GM18499 (cell line): ENCODE measurements at regions not wholly inside any gene's neighbourhood (a gene's known extent, or its start where the extent isn't known, plus 50 kb on each side); places are given as distances from the start of the nearest gene placed in this dataset.
"Not testable (repeated sequence)": the region's sequence is repeated elsewhere in the genome, so short reads cannot be mapped to it uniquely, and the experiment has no call there.

Experiments
- ATAC-seq: cut with Tn5 transposase; IDR thresholded peaks from one replicate; pipeline ENCODE4 v1.9.1; 2021; ENCODE audit warnings: moderate number of reproducible peaks; ENCODE audit not compliant: insufficient read depth, unreplicated experiment

DNA sequence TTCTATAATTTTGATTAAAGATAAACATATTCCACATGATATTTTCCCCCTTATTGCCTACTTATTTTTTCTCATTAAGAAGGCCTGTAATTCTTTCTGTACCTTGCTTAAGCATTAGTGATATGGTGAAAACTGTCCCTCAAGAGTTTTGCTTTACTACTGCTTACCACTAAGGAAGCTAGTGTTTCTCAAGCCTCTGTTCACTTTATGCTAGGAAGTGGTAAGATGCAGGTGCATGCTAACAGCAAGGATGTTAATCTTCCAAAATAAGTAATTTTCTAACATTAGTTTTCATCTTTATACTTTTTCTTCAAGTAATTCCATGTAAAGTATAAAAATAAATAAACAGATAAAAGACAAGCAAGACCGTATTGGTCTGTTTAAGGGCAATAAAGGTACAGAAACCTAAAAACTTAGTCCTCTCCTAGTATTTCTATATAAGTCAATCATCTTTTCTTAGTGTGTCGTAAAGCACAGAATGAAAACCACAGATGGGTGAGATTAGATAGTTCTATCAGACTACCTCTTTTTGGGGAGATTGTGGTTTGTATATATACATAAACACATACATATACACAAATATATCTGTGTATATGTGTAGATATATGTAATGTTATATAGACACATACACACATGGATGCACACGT lies 731.0 kb upstream of the CNTN5 start:
- ATAC-seq, result no peak

DNA sequence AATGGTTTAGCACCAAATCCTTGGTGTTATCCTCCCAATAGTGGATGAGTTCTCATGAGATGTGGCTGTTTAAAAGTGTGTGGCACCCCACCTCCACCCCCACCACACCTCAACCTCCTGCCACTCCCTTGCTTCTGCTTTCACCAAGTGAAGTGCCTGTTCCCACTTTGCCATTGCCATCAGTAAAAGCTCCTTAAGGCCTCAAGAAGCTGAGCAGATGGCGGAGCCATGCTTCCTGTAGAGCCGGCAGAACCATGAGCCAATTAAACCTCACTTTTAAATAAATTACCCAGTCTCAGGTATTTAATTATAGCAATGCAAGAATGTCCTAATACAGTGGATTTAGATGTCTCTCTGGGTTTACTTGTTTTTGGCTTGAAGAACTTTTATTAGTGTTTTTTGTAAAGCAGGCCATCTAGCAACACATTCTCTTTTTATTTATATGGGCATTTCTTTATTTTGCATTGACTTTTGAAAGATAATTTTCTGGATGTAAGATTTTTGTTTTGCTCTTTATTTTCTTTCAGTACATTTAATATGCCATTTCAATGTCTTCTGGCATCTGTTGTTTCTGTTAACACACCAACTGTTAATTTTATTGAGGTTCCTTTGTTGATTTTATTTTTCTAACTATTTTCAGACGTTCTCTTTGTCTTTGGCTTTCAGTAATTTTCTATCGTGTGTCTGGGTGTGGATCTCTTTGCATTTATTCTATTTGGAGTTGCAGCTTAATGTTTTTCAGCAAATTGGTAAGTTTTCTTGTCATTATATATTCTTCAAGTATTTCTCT lies 724.5 kb upstream of the CNTN5 start:
- ATAC-seq, result no peak

DNA sequence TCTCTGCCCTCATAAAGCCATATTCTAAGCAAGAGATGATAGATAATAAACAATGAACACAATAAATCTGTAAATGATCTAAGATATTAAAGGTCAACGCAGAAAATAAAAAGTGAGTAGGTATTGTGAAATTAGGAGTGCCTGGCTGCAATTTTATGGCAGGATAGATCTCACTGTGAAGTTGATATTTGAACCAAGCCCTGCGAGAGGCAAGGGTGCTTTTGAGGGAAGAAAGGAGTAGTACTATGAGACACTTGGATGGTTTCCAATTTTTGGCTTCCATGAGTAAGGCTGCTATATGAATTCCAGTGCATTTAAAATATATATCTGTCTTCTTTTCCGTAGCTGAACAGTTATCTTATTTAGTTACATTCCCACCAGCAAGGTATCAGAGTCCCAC lies 720.0 kb upstream of the CNTN5 start:
- no peak for ATAC-seq

DNA sequence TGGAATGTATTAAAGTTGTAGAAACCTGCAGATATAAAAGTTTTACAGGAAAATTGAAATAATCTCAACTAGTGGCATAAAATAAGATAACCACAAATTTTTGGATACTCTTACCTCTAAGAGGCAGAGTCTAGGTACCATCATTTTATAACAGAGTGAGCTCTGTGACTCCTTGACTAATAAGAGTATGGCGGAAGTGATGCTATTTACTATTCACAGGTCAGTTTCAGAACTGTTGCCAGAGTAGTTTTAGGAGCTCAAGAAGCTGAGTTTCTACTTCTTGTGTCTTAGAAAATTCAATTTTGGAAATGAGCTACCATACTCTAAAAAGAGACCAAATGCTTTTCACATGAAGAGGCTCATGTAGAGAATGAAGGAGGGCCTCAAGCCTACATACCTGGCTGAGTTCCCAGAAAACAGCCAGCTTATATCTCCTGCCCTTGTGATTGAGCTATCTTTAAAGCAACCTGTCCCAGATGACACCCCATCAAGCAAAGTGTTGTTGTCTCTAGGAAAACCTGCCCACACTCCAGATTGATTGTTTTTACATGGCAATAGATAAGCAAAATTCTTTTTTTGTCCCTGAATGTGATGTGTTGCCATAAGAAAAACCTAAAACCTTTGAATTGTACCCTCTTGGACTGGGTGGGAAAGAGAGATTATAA lies 712.8 kb upstream of the CNTN5 start:
- no peak for ATAC-seq

DNA sequence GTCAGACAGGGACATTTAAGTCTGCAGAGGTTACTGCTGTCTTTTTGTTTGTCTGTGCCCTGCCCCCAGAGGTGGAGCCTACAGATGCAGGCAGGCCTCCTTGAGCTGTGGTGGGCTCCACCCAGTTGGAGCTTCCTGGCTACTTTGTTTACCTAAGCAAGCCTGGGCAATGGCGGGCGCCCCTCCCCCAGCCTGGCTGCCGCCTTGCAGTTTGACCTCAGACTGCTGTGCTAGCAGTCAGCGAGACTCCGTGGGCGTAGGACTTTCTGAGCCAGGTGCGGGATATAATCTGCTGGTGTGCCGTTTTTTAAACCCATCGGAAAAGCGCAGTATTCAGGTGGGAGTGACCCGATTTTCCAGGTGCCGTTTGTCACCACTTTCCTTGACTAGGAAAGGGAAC lies 690.4 kb upstream of the CNTN5 start:
- not testable (repeated sequence) for ATAC-seq

DNA sequence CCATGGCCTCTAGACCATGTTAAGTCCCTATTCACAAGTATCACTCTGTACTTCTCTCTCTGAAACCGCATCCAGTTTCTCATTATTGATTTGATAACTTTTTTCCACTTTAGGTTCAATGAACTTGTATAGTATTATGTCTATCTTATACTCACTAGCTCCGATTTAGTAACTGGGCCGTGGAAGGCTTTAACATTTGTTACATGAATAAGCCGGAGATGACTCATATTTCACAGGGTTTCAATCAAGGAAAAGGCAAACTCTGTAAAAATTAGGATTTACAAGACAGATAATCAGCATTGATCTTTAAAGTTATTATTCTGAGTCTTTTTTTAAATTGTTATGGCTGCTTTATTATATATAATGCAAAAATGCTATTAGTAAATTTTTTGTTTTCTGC lies 662.2 kb upstream of the CNTN5 start:
- ATAC-seq, result no peak

DNA sequence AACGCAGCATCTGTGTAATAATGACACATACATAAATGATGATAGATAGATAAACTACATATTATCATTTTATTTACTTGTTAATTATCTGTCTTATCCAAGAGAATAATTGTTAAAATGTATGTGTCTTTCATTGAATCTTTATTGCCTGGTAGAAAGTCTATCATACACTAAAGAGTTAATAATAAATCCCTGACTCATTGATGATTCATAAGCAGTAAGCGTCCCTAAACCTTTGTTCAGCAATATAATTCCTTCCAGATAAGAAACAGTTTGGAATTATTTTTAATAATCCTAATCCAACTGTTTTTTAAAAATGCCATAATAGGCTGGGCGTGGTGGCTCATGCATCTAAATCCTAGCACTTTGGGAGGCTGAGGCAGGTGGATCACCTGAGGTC lies 655.6 kb upstream of the CNTN5 start:
- ATAC-seq, result no peak

DNA sequence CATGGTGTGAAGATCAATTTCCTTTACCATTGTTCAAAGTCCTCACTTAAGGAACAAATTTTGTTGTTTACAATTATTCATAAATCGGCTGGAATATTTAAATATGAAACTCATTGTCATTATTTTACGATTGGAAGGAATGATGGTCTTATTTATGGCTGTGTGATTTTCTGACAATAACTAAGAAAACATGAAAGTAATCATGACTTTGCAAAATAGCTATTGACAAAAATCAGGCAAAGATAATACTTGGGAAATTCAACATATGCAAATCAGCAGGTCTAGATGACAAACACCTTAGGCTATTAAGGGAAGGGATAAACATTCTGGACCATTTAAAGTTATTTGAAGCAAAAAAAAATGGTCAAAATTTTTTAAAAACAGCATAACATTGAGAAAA lies 654.8 kb upstream of the CNTN5 start:
- ATAC-seq, result no peak

DNA sequence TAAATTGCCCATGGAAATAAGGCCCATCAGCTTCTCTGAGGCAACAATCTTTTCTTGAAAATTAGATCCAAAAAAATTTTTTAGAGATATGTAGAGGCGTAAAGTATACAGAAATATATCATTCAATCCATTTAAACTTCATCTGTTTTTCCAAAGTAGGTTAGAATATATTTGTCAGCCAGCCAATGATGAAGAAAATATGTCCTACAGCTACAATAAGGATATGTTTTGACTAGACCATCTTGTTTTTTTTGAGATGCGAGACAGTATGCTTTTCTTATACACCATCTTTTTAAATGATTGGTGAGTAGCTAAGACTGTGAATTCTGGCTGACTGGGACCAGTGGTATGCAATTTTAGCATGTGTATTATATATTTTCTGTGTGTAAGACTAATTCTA lies 630.4 kb upstream of the CNTN5 start:
- no peak for ATAC-seq

DNA sequence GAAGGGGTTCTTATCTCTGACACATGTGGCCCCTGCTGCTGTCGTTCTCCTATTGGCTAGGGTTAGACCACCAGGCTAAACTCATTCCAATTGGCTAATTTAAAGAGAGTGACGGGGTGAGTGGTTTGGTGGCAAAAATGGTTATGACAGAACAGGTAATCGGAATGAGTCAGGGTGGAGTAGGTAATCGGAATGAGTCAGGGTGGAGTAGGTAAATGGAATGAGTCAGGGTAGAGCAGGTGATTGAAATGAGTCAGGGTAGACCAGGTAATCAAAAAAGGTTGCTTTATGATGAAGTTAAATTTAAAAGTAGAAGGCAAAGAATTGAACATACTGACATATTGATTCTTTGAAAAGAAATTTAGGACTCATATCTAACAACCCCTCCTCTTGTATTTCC lies 626.2 kb upstream of the CNTN5 start:
- not testable (repeated sequence) for ATAC-seq

DNA sequence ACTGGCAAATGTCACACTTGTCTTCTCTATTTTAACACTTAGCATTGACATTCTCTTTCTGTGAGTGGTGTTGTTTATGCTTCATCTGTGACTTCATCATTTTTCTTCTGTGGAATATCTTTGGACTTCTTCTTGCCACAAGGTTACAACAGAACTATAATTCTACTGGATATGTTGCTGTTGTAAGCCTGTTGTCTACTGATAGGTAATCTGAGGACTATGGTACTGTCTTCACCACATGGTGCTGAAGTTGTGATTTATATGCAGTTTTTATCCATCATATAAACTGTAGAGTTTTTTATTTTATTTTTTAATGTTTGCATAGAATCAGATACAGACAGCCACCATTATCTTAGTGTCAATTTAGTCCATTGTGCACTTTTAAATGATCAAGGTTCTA lies 622.2 kb upstream of the CNTN5 start:
- ATAC-seq, result no peak

DNA sequence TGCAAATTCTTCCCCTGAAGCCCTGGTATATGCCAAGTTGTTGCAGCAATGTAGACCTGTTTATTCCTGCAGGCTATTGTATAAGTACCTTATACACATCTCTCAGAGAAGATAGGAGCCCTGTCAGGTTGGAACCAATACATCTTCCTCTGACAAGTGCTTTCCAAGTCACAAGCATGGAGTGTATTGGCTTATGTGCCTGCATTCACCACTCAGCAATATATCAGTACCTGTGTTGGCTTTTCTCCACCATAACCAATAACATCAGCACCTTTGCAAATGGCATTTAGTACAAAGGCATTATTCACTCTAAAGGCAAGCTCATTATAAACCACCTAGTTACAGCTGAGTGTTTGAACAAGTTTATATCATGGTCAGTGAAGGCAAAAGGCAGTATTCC lies 611.7 kb upstream of the CNTN5 start:
- ATAC-seq, result no peak

DNA sequence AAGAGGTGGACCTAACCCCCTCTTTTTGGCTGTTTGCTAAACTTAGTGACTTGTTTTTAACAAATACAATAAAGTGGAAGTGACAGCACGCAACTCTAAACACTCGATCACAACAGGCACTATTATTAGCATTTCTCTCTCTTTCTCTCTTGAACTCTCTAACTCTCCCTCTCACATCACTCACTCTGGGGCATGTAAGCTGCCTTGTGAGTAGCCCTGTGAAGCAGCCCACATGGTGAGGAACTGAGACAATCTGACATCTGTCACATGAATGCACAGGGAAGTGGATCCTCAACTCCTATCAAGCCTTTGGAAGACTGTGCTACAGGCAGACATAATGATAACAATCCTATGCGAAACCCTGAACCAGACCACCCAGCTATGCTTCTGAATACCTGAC lies 609.0 kb upstream of the CNTN5 start:
- ATAC-seq, result no peak

DNA sequence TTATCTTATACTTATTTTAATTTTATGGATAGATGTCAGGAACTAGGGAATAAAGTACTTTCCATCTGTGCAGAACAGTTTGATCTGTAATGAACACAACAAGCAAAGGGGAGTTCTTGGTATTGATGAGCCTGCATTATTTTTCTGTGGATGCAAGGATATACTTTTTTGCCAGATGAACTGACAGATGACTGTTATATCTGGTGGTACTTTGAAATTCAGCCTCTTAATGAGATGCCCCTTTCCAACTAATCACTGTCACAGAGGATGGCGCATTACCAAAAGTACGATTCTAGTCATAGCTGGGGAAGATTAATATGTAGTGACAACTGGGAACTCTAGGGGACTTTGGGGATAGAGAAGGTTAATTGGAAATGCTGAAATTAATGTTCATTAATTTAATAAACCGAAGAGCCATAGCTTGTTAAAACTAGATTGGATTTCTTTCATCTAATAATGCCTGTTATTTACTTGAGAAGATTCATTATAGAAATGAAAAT lies 603.4 kb upstream of the CNTN5 start:
- ATAC-seq, result no peak

DNA sequence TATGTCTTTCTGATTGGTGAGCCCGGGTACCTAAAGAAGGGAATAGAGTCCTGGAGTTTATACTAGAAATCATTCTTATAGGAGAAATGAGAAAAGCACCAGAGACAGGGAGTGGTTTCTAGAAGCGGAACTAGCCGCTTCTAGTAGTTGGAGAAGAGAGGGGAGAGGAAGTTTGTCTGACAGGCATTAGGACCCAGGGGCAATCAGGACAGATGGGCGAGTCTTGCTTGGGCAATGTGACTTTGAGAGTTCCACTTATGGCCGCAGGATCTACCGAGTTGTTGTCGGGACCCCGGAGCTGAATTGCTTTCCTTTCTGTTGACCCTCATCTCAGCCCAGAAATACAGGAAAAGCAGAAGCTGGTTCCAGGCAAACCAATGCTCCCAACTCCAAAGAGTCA lies 596.8 kb upstream of the CNTN5 start:
- ATAC-seq, result no peak

DNA sequence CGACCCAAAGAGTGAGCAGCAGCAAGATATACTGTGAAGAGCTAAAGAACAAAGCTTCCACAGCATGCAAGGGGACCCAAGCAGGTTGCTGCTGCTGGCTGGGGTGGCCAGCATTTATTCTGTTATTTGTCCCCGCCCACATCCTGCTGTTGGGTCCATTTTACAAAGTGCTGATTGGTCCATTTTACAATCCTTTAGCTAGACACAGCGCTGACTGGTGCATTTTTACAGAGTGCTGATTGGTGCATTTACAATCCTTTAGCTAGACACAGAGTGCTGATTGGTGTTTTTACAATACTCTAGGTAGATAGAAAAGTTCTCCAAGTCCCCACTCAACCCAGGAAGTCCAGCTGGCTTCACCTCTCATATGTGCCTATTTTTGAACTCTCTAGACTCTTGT lies 596.0 kb upstream of the CNTN5 start:
- ATAC-seq, result not testable (repeated sequence)

DNA sequence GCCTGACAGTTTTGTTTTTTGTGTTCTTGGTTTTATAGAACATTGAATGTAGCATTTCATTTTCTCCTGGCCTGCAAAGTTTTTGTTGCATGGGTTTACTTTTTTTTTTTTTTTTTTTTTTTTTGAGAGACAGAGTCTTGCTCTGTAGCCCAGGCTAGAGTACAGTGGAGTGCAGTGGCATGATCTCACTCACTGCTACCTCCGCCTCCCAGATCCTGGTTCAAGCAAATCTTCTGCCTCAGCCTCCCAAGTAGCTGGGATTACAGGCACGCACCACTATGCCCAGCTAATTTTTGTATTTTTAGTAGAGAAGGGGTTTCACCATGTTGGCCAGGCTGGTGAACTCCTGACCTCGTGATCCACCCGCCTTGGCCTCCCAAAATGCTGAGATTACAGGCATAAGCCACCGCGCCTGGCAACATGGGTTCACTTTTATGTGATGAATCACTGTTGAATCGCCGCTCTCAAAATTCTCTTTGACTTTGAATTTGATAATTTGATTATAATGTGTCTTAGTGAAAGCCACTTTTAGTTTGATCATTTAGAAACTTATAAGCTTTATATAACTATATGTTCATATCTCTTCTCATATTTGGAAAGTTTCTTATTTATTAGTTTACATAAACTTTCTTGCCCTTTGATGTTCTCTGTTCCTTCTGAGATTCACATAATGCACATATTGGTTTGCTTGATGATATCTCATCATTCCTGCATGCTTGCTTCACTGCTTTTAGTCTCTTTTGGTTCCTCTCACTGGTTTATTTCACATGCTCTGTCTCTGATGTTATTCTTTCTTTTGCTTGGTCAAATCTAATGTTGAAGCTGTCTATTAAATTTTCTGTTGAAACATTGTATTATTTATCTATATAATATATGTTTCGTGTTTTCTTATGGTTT lies 589.0 kb upstream of the CNTN5 start:
- no peak for ATAC-seq

DNA sequence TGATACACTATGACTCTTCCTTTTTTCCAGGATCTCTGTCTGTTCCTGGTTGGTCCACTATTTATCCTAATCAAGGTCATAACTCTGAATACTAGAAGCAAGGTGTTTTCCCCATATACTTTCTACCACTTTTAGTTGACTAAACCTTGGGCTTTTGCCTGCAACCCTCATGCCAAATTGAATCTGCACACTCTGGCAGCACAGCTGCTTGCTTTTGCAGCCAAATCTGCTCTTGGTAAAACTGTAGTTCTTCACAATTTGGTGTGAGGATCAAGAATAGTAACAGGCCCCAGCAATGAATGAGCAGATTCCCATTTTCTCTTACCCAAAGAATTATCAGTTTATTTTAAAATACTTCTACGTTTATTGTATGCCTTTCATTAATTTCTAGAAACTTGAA lies 586.5 kb upstream of the CNTN5 start:
- no peak for ATAC-seq

DNA sequence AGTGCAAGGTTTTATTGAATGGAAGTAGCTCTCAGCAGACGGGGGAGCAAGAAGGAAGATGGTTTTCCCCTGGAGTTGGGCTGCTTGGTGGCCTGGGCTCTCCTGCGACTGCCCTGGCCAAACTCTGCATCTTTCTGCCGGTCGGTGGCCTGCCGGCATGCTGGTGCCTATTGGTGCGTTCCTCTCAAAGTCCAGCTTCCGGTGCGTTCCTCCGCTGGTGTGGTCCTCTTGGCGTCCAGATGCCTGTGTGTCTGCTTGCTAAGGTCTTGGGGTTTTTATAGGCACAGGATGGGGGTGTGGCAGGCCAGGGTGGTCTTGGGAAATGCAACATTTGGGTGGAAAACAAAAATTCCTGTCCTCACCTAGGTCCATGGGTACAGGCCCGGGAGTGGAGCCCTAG lies 567.4 kb upstream of the CNTN5 start:
- ATAC-seq, result no peak

DNA sequence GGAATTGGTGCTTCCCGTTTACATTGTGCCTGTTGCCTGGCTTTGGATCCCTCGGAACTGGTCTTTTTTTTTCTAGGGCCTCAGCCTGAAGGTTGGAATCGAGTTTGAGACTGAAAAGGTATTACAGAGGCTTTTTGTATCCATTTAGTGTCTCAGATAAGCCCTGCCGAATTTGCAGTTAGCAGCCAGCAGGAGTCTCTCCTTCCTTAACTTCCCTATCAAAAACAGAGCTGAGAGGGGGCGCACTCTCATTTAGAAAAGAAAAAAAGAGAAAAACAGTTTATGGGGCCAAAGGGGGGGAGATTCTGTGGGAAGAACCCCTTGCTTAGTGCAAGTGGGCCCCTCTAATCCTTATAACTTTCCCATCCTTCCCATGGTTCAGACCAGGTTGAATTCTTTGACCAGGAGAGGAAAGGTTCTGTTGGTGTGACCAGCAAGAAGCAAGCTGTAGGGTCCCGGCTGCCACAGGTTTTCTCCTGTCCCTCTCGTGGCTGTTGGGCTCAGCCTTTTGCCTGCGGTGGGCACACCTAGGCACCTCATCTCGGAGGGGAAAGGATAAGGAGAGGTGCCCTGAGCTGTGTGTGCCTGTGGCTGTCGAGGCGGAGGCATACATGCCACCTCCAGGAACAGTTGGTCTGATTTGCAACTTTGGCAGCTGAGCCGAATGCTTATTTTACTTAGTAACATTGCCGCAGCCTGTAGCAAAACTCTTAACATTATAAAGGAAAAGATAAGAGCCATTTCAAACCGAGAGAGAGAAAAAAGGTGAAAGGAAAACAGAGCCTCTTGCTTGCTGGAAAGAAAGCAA lies 565.0 kb upstream of the CNTN5 start:
- ATAC-seq, result no peak
